Right kidney (tissue), 1 donor: ENCODE measurements at regions not wholly inside any gene's neighbourhood (a gene's known extent, or its start where the extent isn't known, plus 50 kb on each side); places are given as distances from the start of the nearest gene placed in this dataset.
"Not testable (repeated sequence)": the region's sequence is repeated elsewhere in the genome, so short reads cannot be mapped to it uniquely, and the experiment has no call there.

ENCODE experiments used
- DNase-seq: peaks from one replicate; pipeline ENCODE4 v3.0.0-alpha.2; 2016

- DNase-seq: no peak
Observed at GRCh38 chr6:121596441-121596840, 161.0 kb downstream of the GJA1 start.

- DNase-seq: no peak
Observed at GRCh38 chr6:121597654-121598053, 162.2 kb downstream of the GJA1 start.

- DNase-seq: not testable (repeated sequence)
Observed at GRCh38 chr6:121599331-121599730, 163.9 kb downstream of the GJA1 start.

GRCh38 chr6:121600389-121601168 is 165.1 kb downstream of the GJA1 start:
- DNase-seq: no peak

- DNase-seq: no peak
Observed at GRCh38 chr6:121603486-121603885, 168.0 kb downstream of the GJA1 start.

GRCh38 chr6:121607721-121608120 is 172.3 kb downstream of the GJA1 start:
- DNase-seq: no peak

- no peak for DNase-seq
Observed at GRCh38 chr6:121608270-121608669, 172.8 kb downstream of the GJA1 start.

- no peak for DNase-seq
Observed at GRCh38 chr6:121609281-121609680, 173.8 kb downstream of the GJA1 start.

- DNase-seq: no peak
Observed at GRCh38 chr6:121612927-121613326, 177.5 kb downstream of the GJA1 start.

GRCh38 chr6:121614115-121614514 is 178.7 kb downstream of the GJA1 start:
- no peak for DNase-seq

GRCh38 chr6:121615493-121615892 is 180.0 kb downstream of the GJA1 start:
- no peak for DNase-seq

GRCh38 chr6:121616406-121616805 is 181.0 kb downstream of the GJA1 start:
- DNase-seq: no peak

GRCh38 chr6:121617388-121617787 is 181.9 kb downstream of the GJA1 start:
- DNase-seq: no peak

- DNase-seq: no peak
Observed at GRCh38 chr6:121619013-121619412, 183.6 kb downstream of the GJA1 start.

- no peak for DNase-seq
Observed at GRCh38 chr6:121619987-121620740, 184.7 kb downstream of the GJA1 start.

- DNase-seq: no peak
Observed at GRCh38 chr6:121627761-121628160, 192.3 kb downstream of the GJA1 start.

- no peak for DNase-seq
Observed at GRCh38 chr6:121630716-121631115, 195.3 kb downstream of the GJA1 start.

- not testable (repeated sequence) for DNase-seq
Observed at GRCh38 chr6:121631752-121632151, 196.3 kb downstream of the GJA1 start.

GRCh38 chr6:121633309-121633708 is 197.9 kb downstream of the GJA1 start:
- no peak for DNase-seq

- not testable (repeated sequence) for DNase-seq
Observed at GRCh38 chr6:121634586-121634985, 199.1 kb downstream of the GJA1 start.

- no peak for DNase-seq
Observed at GRCh38 chr6:121635355-121635754, 199.9 kb downstream of the GJA1 start.

- DNase-seq: not testable (repeated sequence)
Observed at GRCh38 chr6:121636217-121636616, 200.8 kb downstream of the GJA1 start.

- DNase-seq: no peak
Observed at GRCh38 chr6:121639021-121639420, 203.6 kb downstream of the GJA1 start.

GRCh38 chr6:121641158-121641557 is 205.7 kb downstream of the GJA1 start:
- DNase-seq: no peak
